Femur (tissue), 1 donor: ENCODE measurements at regions not wholly inside any gene's neighbourhood (a gene's known extent, or its start where the extent isn't known, plus 50 kb on each side); places are given as distances from the start of the nearest gene placed in this dataset.

Experiments used
- DNase-seq: peaks from one replicate; pipeline ENCODE4 v3.0.0-alpha.2; 2017

DNA sequence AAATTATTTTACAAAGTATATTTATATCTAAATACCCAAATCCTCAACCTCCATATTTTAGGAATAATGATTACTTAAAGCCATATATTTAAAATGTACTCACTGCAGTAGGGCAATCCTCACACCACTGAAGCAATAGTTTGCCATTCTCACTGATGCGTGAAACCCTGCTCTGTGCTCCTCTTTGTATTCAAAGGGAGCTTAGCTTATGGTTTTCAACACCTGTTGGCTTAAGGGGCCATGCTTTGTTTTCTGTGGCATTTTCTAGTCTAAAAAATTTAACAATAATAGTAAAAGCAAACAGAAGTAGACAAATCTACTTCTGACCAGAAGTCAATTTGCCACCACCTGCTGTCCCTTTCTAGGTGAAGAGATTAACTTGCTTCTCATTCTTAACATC, 294.6 kb downstream of the FLRT2 start:
- DNase-seq, result no peak

DNA sequence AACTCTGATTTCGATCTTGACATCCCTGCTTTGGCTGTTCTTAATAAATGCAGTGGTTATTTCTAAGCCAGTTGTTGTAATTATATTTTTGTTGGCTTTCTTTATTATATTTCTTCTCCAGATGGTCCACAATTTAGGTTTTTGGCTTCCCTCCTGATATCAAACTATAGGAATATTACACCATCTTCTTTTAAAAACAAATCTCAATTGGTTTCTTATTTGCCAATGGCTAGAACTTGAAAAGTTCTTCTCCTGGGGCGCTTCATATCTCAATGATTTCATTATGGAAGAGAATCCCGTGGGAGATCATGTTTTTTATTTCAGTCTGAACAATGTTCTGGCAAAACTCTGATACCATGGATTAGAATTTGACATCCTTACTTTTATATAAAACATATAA, 292.3 kb downstream of the FLRT2 start:
- no peak for DNase-seq

DNA sequence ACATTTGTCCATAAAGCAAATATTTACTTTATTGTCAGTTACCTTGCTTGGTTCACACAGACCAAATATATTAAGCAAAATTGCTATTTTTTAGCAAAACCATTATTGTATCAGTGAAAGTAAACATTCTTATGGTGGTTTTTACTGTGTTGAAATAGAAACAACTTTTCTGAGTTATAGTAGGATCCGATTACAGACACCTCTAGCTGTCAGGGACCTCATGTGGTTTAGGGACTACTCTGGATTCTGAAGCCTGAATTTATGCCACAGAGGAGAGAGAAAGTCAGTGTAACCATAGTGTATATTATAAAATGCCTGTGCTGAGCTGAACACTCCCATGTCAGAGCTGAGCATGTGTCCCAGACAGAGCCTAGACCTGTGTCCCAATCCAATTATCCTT, 287.5 kb downstream of the FLRT2 start:
- DNase-seq, result no peak

DNA sequence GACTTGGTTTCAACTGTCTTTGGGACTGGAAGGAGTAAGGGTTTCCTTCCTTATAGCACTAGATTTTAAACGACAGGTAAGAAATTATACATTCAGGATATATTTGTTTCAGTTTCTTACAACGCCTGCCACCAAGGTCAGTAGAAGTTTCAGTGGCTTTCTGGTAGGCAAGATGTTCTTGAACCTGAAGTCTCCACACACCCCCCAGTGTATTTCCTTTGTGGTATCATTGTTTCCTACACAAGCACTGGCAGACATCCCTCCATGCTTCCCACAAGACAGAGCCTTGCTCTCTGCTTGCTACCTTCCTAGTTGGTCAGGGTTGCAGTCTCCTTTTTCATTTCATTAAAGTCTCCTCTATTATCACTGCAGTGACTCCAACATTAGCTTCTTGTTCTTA, 283.1 kb downstream of the FLRT2 start:
- DNase-seq, result no peak

DNA sequence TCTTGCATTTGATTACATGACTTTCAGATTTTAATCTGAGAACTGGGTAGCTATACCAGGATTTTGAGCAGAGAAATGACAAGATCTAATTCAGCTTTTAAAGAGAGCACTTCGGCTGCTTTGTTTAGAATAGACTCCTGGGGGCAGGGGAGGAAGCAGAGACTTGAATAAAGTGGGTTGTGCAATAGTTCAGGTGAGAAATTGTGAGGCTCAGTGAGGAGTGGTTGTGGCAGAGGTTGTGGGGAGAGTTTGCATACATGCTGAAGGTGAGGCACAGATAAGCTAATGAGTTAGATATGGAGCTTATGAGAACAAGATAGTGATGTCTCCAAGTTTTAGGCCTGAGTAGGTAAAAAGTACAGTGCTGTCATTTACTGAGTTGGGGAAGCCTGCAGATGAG, 281.4 kb downstream of the FLRT2 start:
- DNase-seq, result no peak

DNA sequence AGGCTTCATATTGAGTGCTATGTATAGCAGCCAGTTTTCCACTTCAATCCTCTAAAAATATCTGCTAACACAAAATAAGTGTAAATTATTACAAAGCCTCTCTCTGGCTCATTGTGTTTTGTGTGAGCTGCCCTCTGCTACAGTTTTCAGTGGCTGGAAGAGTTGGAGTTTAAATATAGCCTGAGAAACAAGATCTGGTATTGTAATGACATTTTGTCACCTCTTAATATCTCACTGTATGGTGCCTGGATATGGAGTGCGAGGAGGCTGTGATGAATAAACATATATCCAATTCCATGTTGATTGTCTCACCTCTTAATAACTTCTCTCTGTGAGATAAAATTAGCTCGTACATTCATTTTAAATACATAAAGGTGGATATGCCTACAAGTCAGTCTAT, 269.7 kb downstream of the FLRT2 start:
- DNase-seq, result no peak

DNA sequence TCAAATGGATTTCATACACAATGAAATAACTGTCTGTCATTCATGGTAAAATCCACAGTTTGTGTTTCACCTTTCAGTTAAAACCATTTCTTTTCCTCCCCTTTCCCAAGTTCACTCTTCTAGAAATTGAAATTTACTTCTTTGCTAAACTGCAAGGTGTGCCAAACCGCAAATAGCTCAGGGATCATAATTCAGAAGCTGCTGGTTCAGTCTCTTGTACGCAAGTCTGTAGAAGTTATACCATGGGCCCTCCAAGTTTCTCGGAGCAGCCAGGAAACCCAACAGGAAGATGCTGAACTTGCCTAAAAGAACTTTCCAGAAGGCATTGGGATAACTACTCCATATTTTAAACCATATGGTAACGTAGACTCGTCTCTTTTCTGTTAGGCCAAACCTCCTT, 268.9 kb downstream of the FLRT2 start:
- DNase-seq, result peak; percentile 68

DNA sequence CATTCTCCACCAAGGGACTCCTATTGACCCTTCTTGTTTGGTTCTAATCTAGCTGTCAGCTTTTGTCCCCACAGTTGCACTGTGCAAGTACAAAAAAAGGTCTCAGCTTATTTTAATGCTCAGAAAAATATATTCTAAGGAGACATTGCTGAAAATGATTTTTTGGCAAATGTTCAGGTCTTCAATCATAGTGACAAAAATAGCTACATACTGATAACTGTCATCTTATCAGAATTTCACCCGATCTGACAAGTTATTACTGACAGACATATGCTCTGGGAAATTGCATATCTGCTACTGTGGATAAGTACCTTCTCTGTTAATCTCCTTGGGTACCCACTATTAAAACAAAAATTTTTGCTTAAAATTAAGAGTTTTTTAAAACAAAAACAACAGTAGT, 263.6 kb downstream of the FLRT2 start:
- DNase-seq, result no peak

DNA sequence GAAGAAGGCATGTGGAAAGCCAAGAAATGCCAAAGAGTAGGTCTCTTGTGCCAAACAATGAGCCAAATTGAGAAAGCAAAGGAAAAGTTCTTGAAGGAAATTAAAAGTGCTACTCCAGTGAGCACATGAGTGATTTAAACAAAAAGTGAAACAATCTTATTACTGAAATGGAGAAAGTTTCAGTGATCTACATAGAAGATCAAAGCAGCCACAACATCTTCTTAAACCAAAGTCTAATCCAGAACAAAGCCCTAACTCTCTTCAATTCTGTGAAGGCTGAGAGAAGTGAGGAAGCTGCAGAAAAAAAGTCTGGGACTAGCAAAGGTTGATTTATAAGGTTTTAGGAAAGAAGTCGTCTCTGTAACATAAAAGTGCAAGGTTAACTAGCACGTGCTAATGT, 259.6 kb downstream of the FLRT2 start:
- DNase-seq, result no peak

DNA sequence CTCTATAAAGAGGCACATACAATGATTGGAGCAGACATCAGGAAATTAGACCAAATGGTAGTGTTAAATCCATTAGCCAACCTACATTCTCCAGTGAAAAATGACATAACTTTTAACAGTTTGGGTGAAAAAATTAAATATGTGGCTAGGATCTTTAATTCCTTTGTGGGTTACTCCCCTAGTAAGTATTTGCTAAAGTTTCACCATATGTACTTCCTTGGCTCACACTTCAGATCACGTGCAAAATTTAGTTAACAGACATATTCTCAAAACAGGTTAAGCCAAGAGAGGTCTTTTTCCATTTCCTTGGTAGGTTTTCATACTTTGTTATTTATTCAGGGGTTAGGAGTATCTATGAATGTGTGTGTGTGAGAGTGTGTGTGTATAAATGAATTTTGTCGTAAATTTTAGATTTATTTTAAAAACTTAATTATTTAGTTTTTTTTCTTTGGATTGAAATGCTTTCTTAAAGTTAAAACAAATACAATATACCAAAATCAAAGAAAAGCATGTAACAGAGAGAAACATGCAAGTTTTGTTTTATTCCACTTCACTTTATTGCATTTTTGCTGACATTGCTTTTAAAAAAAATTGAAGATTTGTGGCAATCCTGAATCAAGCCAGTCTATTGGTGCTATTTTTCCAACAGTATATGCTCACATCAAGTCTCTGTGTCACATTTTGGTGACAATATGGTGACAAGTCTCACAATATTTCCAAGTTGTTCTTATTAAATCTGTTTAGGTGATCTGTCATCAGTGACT, 258.7 kb downstream of the FLRT2 start:
- no peak for DNase-seq

DNA sequence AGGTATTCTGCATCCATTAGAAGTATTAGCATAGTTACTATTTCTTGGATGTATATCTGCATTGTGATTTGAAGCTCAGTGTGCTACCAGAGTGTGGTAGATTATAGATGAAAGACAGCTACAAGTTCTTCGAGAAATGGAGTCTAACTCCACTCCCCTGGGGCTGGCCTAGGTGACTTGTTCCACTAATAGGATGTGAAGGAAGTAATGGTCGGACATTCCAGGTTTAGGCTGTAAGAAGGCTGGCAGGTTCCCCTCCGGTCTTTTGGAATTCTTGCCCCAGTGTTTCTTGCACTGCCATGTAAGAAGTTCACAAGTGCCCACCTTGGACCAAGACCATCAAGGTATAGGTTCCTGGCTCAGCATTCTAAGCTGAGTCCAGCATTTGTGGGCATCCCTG, 236.4 kb downstream of the FLRT2 start:
- no peak for DNase-seq

DNA sequence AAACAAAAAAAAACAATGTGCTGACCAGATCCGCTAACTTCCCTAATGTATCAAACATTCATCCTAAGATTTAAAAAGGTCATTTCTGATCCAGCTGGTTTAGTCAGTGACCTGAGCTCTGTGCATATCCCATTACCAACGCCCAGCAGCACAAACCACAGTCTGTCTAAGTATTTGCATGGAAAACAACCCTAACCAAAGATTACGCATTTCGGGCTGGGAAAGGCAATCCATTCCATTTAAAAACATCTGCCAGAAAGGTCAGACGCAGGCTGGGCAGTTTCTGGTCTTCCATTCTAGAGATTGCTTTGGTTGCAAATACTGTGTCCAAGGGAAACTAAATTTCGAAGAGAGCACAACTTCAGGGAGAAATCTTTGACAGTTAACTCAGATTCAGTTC, 234.9 kb downstream of the FLRT2 start:
- DNase-seq, result peak; percentile 85

DNA sequence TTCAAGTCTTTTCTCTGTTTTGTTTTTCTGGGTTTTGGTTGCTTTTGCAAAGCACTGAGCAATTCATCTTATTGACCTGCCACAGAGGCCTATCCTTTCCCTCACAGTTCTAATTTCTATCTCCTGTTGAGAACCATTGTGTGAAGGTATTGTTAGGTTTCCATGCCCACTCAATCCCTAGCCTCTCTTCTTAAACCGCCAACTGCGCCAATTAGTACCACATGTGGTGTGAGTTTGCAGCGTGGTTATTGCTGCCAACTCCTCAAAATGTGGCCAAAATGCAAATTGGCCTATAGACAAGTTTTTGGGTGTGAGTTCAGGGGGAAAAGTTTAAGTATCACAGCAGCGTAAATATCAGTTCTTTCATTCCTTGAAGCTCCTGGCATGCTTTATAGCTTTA, 232.6 kb downstream of the FLRT2 start:
- peak; percentile 51 for DNase-seq

DNA sequence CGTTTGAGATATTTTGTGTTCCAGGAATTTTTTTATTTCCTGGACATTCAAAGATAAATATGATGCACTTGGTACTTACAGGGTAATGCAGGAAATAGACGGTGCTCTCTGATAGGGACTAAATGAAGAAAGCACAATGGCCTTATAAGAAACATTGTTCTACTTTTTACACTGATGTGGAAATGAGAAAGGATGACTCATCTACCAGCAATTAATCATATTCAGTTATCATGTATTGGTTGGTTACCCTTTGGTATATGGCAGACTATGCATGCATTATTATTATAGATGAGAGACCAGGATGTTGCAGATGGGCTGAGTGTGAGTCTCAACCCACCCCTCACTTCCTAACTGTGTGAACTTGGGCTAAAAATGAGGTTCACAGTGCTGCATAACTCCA, 222.2 kb downstream of the FLRT2 start:
- no peak for DNase-seq

DNA sequence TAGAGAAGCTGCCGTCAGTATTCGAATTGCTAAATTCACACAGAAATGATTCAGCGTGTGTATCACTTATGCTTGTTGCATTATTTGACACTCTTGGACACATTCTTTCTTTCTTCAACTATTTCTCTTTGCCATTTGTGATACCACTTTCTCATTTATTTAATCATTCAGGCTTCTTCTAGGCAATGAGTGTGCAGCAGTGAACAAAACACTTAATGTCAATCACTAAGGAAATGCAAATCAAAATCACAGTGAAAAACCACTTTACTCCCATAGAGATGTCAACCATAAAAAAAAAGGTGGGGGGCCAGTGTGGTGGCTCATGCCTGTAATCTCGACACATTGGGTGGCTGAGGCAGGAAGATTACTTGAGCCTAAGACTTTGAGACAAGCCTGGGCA, 214.6 kb downstream of the FLRT2 start:
- DNase-seq, result no peak

DNA sequence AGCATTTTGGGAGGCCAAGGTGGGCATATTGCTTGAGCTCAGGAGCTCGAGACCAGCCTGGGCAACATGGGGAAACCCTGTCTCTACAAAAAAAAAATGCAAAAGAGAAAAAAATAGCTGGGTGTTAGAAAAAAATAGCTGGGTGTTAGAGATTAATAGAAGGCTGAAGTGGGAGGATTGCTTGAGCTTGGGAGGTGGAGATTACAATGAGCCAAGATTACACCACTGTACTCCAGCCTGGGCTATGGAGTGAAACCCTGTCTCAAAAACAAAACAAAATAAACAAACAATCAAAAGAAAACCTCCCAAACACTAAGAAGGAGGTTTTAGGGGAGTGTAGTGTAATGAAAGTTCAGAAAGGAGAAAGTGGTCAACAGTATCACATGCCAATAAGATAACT, 202.1 kb downstream of the FLRT2 start:
- no peak for DNase-seq

DNA sequence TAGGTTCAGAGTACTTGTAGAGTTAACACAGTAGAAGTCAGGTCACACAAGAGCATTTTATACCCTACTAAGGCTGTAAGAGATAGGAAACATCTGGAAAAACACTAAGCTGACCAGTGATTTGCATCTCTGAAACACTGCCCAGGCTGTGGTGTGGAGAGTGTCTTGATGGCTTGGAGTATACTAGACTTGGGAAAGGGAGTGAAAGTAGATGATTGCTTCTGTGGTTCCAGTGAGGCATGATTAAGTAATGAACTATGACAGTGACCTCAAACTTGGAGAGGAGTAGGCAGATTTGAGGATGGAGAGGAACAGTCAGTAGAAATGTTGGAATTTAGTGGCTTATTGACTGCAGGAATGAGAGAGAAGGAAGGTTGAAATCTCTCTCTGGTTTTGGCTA, 201.2 kb downstream of the FLRT2 start:
- DNase-seq, result peak; percentile 77

DNA sequence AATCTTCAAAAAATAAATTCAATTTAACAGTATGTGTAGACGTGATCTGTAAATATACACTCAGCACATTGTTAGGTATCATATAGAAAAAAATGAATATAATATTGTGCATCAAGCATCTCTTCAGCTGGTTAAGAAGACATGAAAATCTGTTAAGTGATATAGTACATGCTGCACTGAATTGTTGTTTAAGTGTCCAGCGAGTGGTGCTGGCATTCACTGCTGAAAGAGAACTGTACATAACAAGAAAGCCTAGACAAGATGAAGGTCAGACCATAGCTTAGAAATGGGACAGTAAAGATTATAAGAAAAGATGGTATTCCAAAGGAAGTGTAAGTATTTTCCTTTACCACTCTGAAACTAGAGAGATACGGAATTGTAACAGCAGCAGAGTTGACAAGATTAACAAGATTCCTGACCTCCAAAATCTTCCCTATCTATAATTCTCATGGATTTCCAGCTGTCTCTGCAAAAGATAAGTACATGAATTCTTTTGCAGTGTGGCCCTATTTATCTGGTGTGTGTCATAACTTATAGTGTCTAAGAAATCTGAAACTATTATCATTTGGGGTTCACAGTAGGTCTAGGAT, 198.6 kb downstream of the FLRT2 start:
- DNase-seq, result no peak

DNA sequence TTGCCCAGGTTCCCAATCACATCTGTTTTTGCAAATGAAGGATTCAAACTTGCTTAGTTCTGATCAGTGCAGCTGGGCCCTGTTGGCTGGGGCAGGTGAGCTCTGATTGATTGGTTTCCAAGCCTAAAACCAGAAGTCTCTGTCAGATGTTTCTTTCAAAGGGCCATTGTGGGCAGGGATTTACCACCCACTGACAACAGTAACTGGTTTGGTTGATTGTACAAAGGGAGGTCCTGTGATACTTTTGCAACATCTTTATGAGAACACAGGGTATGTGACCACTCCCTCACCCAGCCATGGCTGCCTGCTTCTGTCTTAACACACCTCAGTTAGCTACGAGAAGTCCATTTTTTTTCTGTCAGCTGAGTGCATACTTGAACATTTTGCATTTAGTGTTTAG, 184.1 kb downstream of the FLRT2 start:
- DNase-seq, result no peak

DNA sequence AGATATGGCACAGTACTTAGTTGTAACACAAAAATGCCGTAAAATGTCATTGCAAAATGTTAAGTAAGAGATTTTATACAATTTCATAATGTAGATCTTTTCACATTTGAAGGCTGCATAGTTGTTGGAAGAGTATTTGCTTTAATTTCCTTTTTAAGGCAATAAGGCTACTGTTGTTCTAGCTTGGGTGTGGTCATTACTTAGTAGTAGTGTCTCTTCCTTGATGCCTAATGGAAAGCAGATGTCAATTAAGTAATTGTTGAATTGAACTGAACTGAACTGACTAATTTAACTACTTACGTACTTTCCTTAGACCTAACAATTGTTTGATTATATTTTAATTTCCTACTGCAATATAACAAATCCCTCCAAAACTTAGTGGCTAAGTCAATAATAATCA, 181.7 kb downstream of the FLRT2 start:
- no peak for DNase-seq
